Colonic mucosa (tissue), 4 donors: ENCODE measurements at regions not wholly inside any gene's neighbourhood (a gene's known extent, or its start where the extent isn't known, plus 50 kb on each side); places are given as distances from the start of the nearest gene placed in this dataset.
A peak's percentile ranks its signal among the peaks of the same experiment; 100 is the strongest.

Experiments
- DNase-seq: peaks from one replicate; pipeline ENCODE4 v3.0.0-alpha.2; 2020
- H3K27ac ChIP-seq: fragments of 200-600 bp; one replicate; pipeline ENCODE4 v1.8.0; 2021
- H3K27me3 ChIP-seq: fragments of 200-600 bp; one replicate; pipeline ENCODE4 v1.8.0; 2021
- H3K36me3 ChIP-seq: fragments of 200-600 bp; one replicate; pipeline ENCODE4 v1.8.0; 2021
- H3K4me1 ChIP-seq: fragments of 200-600 bp; one replicate; pipeline ENCODE4 v1.8.0; 2021; ENCODE audit warnings: mild to moderate bottlenecking
- H3K4me3 ChIP-seq: fragments of 200-600 bp; one replicate; pipeline ENCODE4 v1.8.0; 2021
- H3K9ac ChIP-seq, 2 donors: one replicate each; pipeline ENCODE4 v1.7.0; 2013; ENCODE audit warnings: control low read depth in 2 of 2, low read depth in 2 of 2, low read length in 2 of 2
- H3K9me3 ChIP-seq: fragments of 200-600 bp; one replicate; pipeline ENCODE4 v1.8.0; 2021
- CTCF ChIP-seq: fragments of 200-600 bp; IDR thresholded peaks from one replicate; pipeline ENCODE4 v1.8.0; 2022; ENCODE audit warnings: antibody characterized with exemption, mild to moderate bottlenecking
- intact Hi-C: fragments of 100-400 bp; cut with DNase I; formaldehyde crosslinking; loops from one replicate; pipeline ENCODE4 v1.14.1; 2022
- donor health status: healthy.
- donor health status: DM: no; HTN: no; CAD: no.
- donor health status: DM: no; HTN: no; CAD: no.

DNA sequence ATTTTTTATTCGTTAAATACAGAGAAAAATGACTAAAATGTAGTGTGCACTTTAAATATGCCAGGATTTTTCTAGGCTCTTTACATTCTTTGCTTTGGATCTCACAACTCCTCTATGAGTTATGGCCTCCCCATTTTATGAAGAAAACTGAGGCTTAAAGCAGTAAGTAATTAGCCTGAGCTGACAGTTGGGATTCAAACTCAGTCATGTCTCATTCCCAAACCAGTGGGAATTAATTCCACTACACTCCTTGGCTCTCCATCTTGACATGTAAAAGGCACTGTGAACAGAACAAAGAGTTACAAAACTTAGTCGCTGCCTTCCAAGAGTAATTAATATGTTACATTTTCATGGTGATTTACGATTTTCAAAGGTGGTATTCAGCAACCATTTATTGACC is 351.9 kb downstream of the SATB2 start:
- Histone ChIP-seq H3K9ac (no peak overlapping the region), H3K27ac (no peak overlapping the region), H3K4me1 (no peaks in the 10 kb centered on the region), H3K9me3 (no peaks in the 10 kb centered on the region), H3K27me3 (no peaks in the 10 kb centered on the region), H3K4me3 (no peak overlapping the region), H3K36me3 (no peaks in the 10 kb centered on the region)
- no peak for DNase-seq
- intact Hi-C loops: no loop called here
- no peak for TF ChIP-seq CTCF

DNA sequence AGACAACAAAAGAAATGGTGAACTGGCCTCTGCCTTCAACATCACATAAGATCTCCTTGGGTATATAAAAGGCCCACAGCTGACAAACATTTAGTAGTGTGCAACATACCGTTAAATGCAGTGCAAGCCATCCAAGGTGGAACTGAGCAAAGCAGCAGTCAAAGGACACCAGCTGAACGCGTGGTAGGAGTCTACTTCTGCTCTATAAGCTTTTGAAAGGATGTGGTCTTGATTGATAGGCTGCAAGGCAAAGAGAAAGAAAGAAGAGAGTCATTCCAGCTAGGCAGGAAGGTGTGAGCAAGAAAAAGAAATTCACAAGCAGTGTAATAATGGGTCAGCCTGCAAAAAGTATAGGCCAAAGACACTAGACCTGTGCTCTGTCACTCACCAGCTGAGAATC is 356.3 kb downstream of the SATB2 start:
- no peaks in the 10 kb centered on the region for H3K9me3 ChIP-seq
- DNase-seq: no peak
- H3K27me3 ChIP-seq: no peaks in the 10 kb centered on the region
- no peak for TF ChIP-seq CTCF
- no peak overlapping the region for H3K4me3 ChIP-seq
- intact Hi-C loops: no loop called here
- no peak overlapping the region for H3K27ac ChIP-seq
- no peaks in the 10 kb centered on the region for H3K4me1 ChIP-seq
- H3K36me3 ChIP-seq: no peaks in the 10 kb centered on the region
- H3K9ac ChIP-seq: no peak overlapping the region

- Histone ChIP-seq H3K9ac (no peak overlapping the region), H3K27me3 (no peaks in the 10 kb centered on the region), H3K9me3 (no peaks in the 10 kb centered on the region), H3K4me1 (no peaks in the 10 kb centered on the region), H3K27ac (no peak overlapping the region), H3K36me3 (no peaks in the 10 kb centered on the region), H3K4me3 (no peak overlapping the region)
- TF ChIP-seq CTCF: no peak
- intact Hi-C loops: no loop called here
- no peak for DNase-seq
Observed at GRCh38 chr2:199100326-199101110, 357.2 kb downstream of the SATB2 start.

DNA sequence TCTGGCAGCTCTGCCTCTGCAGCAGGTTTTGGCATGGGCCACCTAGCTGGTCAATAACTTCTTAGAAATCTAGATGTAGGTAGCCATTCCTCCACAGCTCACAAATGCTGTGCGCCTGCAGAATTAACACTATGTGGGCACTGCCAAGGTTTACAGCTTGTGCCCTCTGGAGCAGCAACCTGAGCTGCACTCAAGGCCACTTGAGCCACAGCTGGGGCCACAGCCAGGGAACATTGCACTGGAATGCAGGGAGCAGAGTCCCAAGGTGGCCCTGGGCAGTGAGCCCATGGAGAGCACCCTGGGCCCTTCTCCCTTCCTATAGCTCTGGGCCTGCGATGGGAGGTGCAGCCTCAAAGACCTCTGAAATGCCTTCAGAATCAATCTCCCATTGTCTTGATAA is 365.3 kb downstream of the SATB2 start:
- peak; percentile 22 for DNase-seq
- H3K9ac ChIP-seq: no peak overlapping the region
- no peak overlapping the region for H3K4me3 ChIP-seq
- H3K27ac ChIP-seq: no peak overlapping the region
- no peaks in the 10 kb centered on the region for H3K4me1 ChIP-seq
- intact Hi-C loops: no loop called here
- no peaks in the 10 kb centered on the region for H3K36me3 ChIP-seq
- no peaks in the 10 kb centered on the region for H3K27me3 ChIP-seq
- no peaks in the 10 kb centered on the region for H3K9me3 ChIP-seq
- TF ChIP-seq CTCF: no peak

DNA sequence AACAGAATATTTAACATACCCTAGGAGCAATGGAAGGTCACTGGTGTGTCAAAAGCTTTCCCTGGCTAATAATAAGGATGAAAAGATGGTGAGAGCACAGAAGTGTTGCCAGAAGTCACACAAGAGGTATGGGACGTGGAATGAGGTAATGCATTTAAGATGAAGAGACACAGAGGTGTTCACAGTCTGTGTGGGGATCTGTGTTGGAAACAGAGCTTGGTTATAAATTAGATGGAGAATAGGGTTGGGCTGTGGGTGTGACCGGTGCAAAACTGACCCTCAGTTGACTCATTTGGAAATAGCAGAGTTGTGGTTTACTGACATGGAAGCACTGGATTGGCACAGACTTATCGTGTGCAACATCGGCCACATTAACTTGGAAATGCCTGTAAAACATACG is 372.5 kb downstream of the SATB2 start:
- no peak overlapping the region for H3K27ac ChIP-seq
- H3K4me3 ChIP-seq: no peak overlapping the region
- H3K36me3 ChIP-seq: no peaks in the 10 kb centered on the region
- DNase-seq: no peak
- H3K27me3 ChIP-seq: no peaks in the 10 kb centered on the region
- H3K9ac ChIP-seq: no peak overlapping the region
- no peaks in the 10 kb centered on the region for H3K4me1 ChIP-seq
- intact Hi-C loops: no loop called here
- no peak for TF ChIP-seq CTCF
- no peaks in the 10 kb centered on the region for H3K9me3 ChIP-seq
